Hepatocyte (in vitro differentiated cells): ENCODE measurements at regions not wholly inside any gene's neighbourhood (a gene's known extent, or its start where the extent isn't known, plus 50 kb on each side); places are given as distances from the start of the nearest gene placed in this dataset.

ENCODE experiments used
- DNase-seq: peaks from one replicate; pipeline ENCODE4 v3.0.0-alpha.2; 2016; ENCODE audit warnings: low spot score
- H2AFZ ChIP-seq: fragments of 200-600 bp; sonication (generic); 2 replicates; pipeline ENCODE4 v1.6.0; 2016; ENCODE audit warnings: antibody characterized with exemption, mild to moderate bottlenecking
- H3K27ac ChIP-seq: fragments of 200-600 bp; sonication (generic); 2 replicates; pipeline ENCODE4 v1.5.1; 2016; ENCODE audit warnings: mild to moderate bottlenecking
- H3K27me3 ChIP-seq: fragments of 200-600 bp; sonication (generic); 2 replicates; pipeline ENCODE4 v1.6.1; 2016
- H3K36me3 ChIP-seq: fragments of 200-600 bp; sonication (generic); replicated peaks from 2 replicates; pipeline ENCODE4 v1.5.1; 2016; ENCODE audit warnings: low read depth; ENCODE audit not compliant: insufficient read depth
- H3K4me1 ChIP-seq: fragments of 200-600 bp; sonication (generic); 2 replicates; pipeline ENCODE4 v1.5.1; 2016; ENCODE audit warnings: mild to moderate bottlenecking, moderate library complexity; ENCODE audit not compliant: insufficient read depth
- H3K4me2 ChIP-seq: fragments of 200-600 bp; sonication (generic); 2 replicates; pipeline ENCODE4 v1.6.0; 2016
- H3K4me3 ChIP-seq: fragments of 200-600 bp; sonication (generic); 2 replicates; pipeline ENCODE4 v1.5.1; 2016; ENCODE audit warnings: mild to moderate bottlenecking
- H3K79me2 ChIP-seq: fragments of 200-600 bp; sonication (generic); 2 replicates; pipeline ENCODE4 v1.6.0; 2017; ENCODE audit warnings: mild to moderate bottlenecking
- H3K9me2 ChIP-seq: fragments of 200-600 bp; sonication (generic); replicated peaks from 2 replicates; pipeline ENCODE4 v1.6.0; 2017; ENCODE audit warnings: mild to moderate bottlenecking; ENCODE audit not compliant: insufficient read depth
- H3K9me3 ChIP-seq: fragments of 200-600 bp; sonication (generic); 2 replicates; pipeline ENCODE4 v1.5.1; 2016; ENCODE audit warnings: low read depth, mild to moderate bottlenecking
- H4K20me1 ChIP-seq: fragments of 200-600 bp; sonication (generic); 2 replicates; pipeline ENCODE4 v1.6.0; 2016; ENCODE audit warnings: mild to moderate bottlenecking; ENCODE audit not compliant: insufficient read depth, poor library complexity, severe bottlenecking
- CTCF ChIP-seq: fragments of 200-600 bp; sonication (generic); IDR thresholded peaks from 2 replicates; pipeline ENCODE4 v1.5.1; 2016; ENCODE audit warnings: antibody characterized with exemption, mild to moderate bottlenecking; ENCODE audit not compliant: poor library complexity
- EZH2 ChIP-seq: fragments of 200-600 bp; sonication (generic); IDR thresholded peaks from 2 replicates; pipeline ENCODE4 v1.6.1; 2016; ENCODE audit warnings: antibody characterized with exemption, mild to moderate bottlenecking, borderline replicate concordance
- EZH2phosphoT487 ChIP-seq: fragments of 200-600 bp; sonication (generic); IDR thresholded peaks from one replicate; pipeline ENCODE4 v1.6.1; 2018; ENCODE audit warnings: antibody characterized with exemption, mild to moderate bottlenecking, low read depth, moderate library complexity; ENCODE audit not compliant: unreplicated experiment, severe bottlenecking
- WGBS: methylation state at CpG from one replicate; pipeline ENCODE4 v1.1.6; 2016; ENCODE audit warnings: low lambda C conversion rate; ENCODE audit errors: missing lambda C conversion rate; 5-methylcytosine and 5-hydroxymethylcytosine counted together

- H2AFZ ChIP-seq, result no peak overlapping the region
- no peaks in the 10 kb centered on the region for H3K9me2 ChIP-seq
- H3K9me3 ChIP-seq, result no peaks in the 10 kb centered on the region
- no peak overlapping the region for H3K4me2 ChIP-seq
- no peaks in the 10 kb centered on the region for H3K36me3 ChIP-seq
- H3K79me2 ChIP-seq, result no peaks in the 10 kb centered on the region
- TF ChIP-seq EZH2phosphoT487 (no peak), CTCF (no peak), EZH2 (no peak)
- no peak for DNase-seq
- H3K27ac ChIP-seq, result no peak overlapping the region
- H3K4me3 ChIP-seq, result no peak overlapping the region
- H3K27me3 ChIP-seq, result no peaks in the 10 kb centered on the region
- H3K4me1 ChIP-seq, result no peaks in the 10 kb centered on the region
- H4K20me1 ChIP-seq, result no peaks in the 10 kb centered on the region
Observed at GRCh38 chr1:82398357-82398756, 597.6 kb downstream of the ADGRL2 start.

- no peaks in the 10 kb centered on the region for H3K9me3 ChIP-seq
- no peak overlapping the region for H3K4me3 ChIP-seq
- H3K4me1 ChIP-seq, result no peaks in the 10 kb centered on the region
- no peaks in the 10 kb centered on the region for H3K27me3 ChIP-seq
- no peaks in the 10 kb centered on the region for H3K36me3 ChIP-seq
- H4K20me1 ChIP-seq, result no peaks in the 10 kb centered on the region
- no peak overlapping the region for H2AFZ ChIP-seq
- H3K9me2 ChIP-seq, result no peaks in the 10 kb centered on the region
- WGBS, result 59% methylated on average over 4 of the region's 4 CpGs
- H3K79me2 ChIP-seq, result no peaks in the 10 kb centered on the region
- TF ChIP-seq EZH2phosphoT487 (no peak), CTCF (no peak), EZH2 (no peak)
- H3K27ac ChIP-seq, result no peak overlapping the region
- no peak overlapping the region for H3K4me2 ChIP-seq
- DNase-seq, result no peak
Observed at GRCh38 chr1:82395440-82395839, 594.7 kb downstream of the ADGRL2 start.

DNA sequence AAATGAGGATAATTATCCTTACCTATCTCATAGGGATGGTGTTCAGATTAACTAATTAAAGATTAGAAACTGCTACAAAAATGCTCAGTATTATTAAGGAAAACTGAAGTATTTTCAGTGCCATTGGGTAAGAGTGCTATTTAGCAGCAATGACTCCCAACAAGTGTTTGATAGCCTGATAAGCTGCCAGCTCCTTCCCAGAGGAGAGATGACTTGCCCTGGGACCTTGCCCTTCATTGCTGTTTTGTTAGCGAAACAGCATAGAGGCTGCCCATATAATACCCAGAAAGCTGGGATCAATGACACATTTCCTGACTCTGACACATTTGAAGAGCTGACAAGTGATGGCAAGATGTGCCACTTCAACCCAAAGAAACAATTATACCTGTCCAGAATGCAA, 592.2 kb downstream of the ADGRL2 start:
- 89% methylated on average over 1 of the region's 1 CpG for WGBS
- H4K20me1 ChIP-seq, result no peaks in the 10 kb centered on the region
- H3K27me3 ChIP-seq, result no peaks in the 10 kb centered on the region
- no peak overlapping the region for H3K27ac ChIP-seq
- H3K9me3 ChIP-seq, result no peaks in the 10 kb centered on the region
- TF ChIP-seq EZH2phosphoT487, result no peak
- TF ChIP-seq CTCF, result no peak
- TF ChIP-seq EZH2, result no peak
- H3K36me3 ChIP-seq, result no peaks in the 10 kb centered on the region
- H3K4me1 ChIP-seq, result no peaks in the 10 kb centered on the region
- H3K4me3 ChIP-seq, result no peak overlapping the region
- no peaks in the 10 kb centered on the region for H3K9me2 ChIP-seq
- H3K4me2 ChIP-seq, result no peak overlapping the region
- no peaks in the 10 kb centered on the region for H3K79me2 ChIP-seq
- DNase-seq, result no peak
- no peak overlapping the region for H2AFZ ChIP-seq

GRCh38 chr1:82392513-82392912, 591.8 kb downstream of the ADGRL2 start:
- Histone ChIP-seq H4K20me1 (no peaks in the 10 kb centered on the region), H3K27me3 (no peaks in the 10 kb centered on the region), H3K79me2 (no peaks in the 10 kb centered on the region), H3K9me2 (no peaks in the 10 kb centered on the region), H3K9me3 (no peaks in the 10 kb centered on the region), H3K4me2 (no peak overlapping the region), H3K36me3 (no peaks in the 10 kb centered on the region), H2AFZ (no peak overlapping the region), H3K4me1 (no peaks in the 10 kb centered on the region), H3K27ac (no peak overlapping the region), H3K4me3 (no peak overlapping the region)
- TF ChIP-seq CTCF (no peak), EZH2phosphoT487 (no peak), EZH2 (no peak)
- DNase-seq, result no peak
- WGBS, result 96% methylated on average over 2 of the region's 2 CpGs
